ENCODE measurements at regions not wholly inside any gene's neighbourhood (a gene's known extent, or its start where the extent isn't known, plus 50 kb on each side); places are given as distances from the start of the nearest gene placed in this dataset.

DNA sequence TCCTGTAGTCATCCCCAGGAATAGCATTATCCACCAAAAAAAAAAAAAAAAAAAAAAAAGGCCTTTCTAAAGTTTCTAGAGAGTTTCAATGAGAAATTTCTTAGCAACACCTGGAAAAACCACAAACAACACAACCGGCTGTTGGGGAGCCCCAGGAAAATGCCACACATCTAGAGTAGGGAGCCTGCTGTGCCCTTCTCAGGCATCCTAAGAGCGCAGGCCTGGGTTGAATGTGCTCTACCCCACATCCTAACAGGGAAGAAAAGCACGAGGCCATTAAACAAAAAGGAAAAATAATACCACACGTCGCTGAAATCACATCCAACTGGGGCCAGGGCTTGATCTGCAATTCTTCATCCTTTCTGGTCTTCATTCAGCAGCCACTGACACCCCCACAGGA, 367.5 kb downstream of the TGFB2 start:
- Histone ChIP-seq H3K79me2 (ENCODE audit: insufficient read depth, low read length) (no peaks in the 10 kb centered on the region), H3K9me2 (ENCODE audit: insufficient read depth) (peaks cover 3% of the 10 kb centered on the region; the same call in 1 of the 2 replicates), H3K9ac (ENCODE audit: low read length) (no peak overlapping the region), H3K4me2 (ENCODE audit: low read length) (no peak overlapping the region), H3K4me1 (ENCODE audit: control insufficient read depth in 1 of 2, insufficient read depth in 2 of 2, low read length in 2 of 2) (peaks cover 14 to 25% of the 10 kb centered on the region in 2 experiments), H3K4me3 (replicated peaks in 1 of 2; ENCODE audit: low read depth in 1 of 2, low read length in 2 of 2) (no peak overlapping the region), H3K27ac (ENCODE audit: low read depth, low read length) (no peak overlapping the region), H3K36me3 (ENCODE audit: control insufficient read depth in 1 of 2, insufficient read depth in 2 of 2, low read length in 2 of 2) (no peaks in the 10 kb centered on the region), H3K27me3 (ENCODE audit: insufficient read depth, low read length) (no peaks in the 10 kb centered on the region), H2AFZ (ENCODE audit: low read depth, low read length, poor library complexity, severe bottlenecking) (no peak overlapping the region), H4K20me1 (ENCODE audit: insufficient read depth) (no peaks in the 10 kb centered on the region), H3K9me3 (ENCODE audit: control insufficient read depth in 1 of 2, insufficient read depth in 1 of 2, low read depth in 1 of 2, low read length in 2 of 2) (no peaks in the 10 kb centered on the region)
- intact Hi-C loops (cut with micrococcal nuclease) = no loop called here
- BruUV-seq (replicated peaks) = no TSS peak
- RAD21 ChIA-PET (ENCODE audit: low non-redundant PET in 1 of 2, low total read pairs in 2 of 2, uncharacterized antibody in 2 of 2, unreplicated experiment in 2 of 2) = no interaction called here
- no peak for DNase-seq (ENCODE audit: low read depth, low spot score)
- TF ChIP-seq YY1 (IDR thresholded peaks at IDR 0.05; ENCODE audit: extremely low read depth, insufficient replicate concordance, low read depth, low read length) = no peak
- POLR2A ChIA-PET = no interaction called here
- CTCF ChIA-PET = no interaction called here
- no peak for ATAC-seq

DNA sequence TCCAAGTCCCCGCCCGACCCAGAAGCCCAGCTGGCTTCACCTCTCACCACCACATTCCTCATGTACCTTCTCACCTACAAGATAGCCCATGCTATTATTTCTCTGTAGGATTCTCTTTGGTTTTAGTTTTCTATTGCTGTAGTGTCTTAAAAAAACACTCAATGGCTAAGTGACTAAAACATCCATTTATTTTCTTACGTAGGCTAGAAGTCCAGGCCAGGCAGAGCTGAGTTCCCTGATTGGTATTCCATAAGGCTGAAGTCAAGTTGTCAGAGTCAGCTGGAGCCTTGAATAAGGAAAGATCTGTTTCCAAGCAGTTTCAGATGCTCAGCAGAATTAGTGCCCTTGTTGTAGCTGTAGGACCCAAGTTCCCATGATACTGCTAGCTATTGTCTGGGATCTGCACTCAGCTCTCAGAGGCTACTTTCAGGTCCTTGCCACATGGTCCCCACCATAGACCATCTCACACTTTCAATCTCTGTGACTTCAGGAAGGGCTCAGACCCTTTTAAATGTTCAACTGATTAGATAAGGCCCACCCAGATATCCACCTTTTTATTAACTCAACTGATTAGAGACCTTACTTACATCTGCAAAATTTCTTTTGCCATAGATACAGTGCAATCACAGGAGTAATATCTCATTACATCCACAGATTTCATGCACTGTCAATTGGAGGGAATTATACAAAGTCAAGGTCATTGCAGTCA, 371.0 kb downstream of the TGFB2 start:
- no peak overlapping the region for H3K9ac ChIP-seq (ENCODE audit: low read length)
- no peak for DNase-seq (ENCODE audit: low read depth, low spot score)
- ChIA-PET CTCF (no interaction called here), RAD21 (ENCODE audit: low non-redundant PET in 1 of 2, low total read pairs in 2 of 2, uncharacterized antibody in 2 of 2, unreplicated experiment in 2 of 2) (no interaction called here), POLR2A (no interaction called here)
- no peak overlapping the region for H3K27ac ChIP-seq (ENCODE audit: low read depth, low read length)
- no TSS peak for BruUV-seq (replicated peaks)
- ATAC-seq = no peak
- H3K4me1 ChIP-seq (ENCODE audit: control insufficient read depth in 1 of 2, insufficient read depth in 2 of 2, low read length in 2 of 2) = peaks cover 5 to 13% of the 10 kb centered on the region in 2 experiments; a peak in 3 of 4 replicates
- no peaks in the 10 kb centered on the region for H3K36me3 ChIP-seq (ENCODE audit: control insufficient read depth in 1 of 2, insufficient read depth in 2 of 2, low read length in 2 of 2)
- peaks cover 7% of the 10 kb centered on the region; the same call in 1 of the 2 replicates for H3K9me2 ChIP-seq (ENCODE audit: insufficient read depth)
- no peak overlapping the region for H3K4me3 ChIP-seq (replicated peaks in 1 of 2; ENCODE audit: low read depth in 1 of 2, low read length in 2 of 2)
- intact Hi-C loops (cut with micrococcal nuclease) = no loop called here
- no peaks in the 10 kb centered on the region for H3K9me3 ChIP-seq (ENCODE audit: control insufficient read depth in 1 of 2, insufficient read depth in 1 of 2, low read depth in 1 of 2, low read length in 2 of 2)
- H4K20me1 ChIP-seq (ENCODE audit: insufficient read depth) = no peaks in the 10 kb centered on the region
- no peaks in the 10 kb centered on the region for H3K79me2 ChIP-seq (ENCODE audit: insufficient read depth, low read length)
- no peak overlapping the region for H2AFZ ChIP-seq (ENCODE audit: low read depth, low read length, poor library complexity, severe bottlenecking)
- no peak overlapping the region for H3K4me2 ChIP-seq (ENCODE audit: low read length)
- no peaks in the 10 kb centered on the region for H3K27me3 ChIP-seq (ENCODE audit: insufficient read depth, low read length)
- TF ChIP-seq SIN3A (IDR thresholded peaks at IDR 0.05; ENCODE audit: low read depth) = no peak
- no peak for TF ChIP-seq JUND (IDR thresholded peaks at IDR 0.05)
- no peak for TF ChIP-seq ZFX (IDR thresholded peaks at IDR 0.05)
- TF ChIP-seq, protein P1, sequence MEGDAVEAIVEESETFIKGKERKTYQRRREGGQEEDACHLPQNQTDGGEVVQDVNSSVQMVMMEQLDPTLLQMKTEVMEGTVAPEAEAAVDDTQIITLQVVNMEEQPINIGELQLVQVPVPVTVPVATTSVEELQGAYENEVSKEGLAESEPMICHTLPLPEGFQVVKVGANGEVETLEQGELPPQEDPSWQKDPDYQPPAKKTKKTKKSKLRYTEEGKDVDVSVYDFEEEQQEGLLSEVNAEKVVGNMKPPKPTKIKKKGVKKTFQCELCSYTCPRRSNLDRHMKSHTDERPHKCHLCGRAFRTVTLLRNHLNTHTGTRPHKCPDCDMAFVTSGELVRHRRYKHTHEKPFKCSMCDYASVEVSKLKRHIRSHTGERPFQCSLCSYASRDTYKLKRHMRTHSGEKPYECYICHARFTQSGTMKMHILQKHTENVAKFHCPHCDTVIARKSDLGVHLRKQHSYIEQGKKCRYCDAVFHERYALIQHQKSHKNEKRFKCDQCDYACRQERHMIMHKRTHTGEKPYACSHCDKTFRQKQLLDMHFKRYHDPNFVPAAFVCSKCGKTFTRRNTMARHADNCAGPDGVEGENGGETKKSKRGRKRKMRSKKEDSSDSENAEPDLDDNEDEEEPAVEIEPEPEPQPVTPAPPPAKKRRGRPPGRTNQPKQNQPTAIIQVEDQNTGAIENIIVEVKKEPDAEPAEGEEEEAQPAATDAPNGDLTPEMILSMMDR (IDR thresholded peaks at IDR 0.05 in 2 of 3, conservative IDR thresholded peaks at IDR 0.05 in 1 of 3; ENCODE audit: borderline replicate concordance in 1 of 3, insufficient read depth in 1 of 3, low read depth in 2 of 3, low read length in 2 of 3) = no peak
- no peak for TF ChIP-seq YY1 (IDR thresholded peaks at IDR 0.05; ENCODE audit: extremely low read depth, insufficient replicate concordance, low read depth, low read length)
- TF ChIP-seq FOSL1 (IDR thresholded peaks at IDR 0.05; ENCODE audit: low read depth) = no peak
- TF ChIP-seq, protein P2, sequence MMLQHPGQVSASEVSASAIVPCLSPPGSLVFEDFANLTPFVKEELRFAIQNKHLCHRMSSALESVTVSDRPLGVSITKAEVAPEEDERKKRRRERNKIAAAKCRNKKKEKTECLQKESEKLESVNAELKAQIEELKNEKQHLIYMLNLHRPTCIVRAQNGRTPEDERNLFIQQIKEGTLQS (IDR thresholded peaks at IDR 0.05) = no peak
- TF ChIP-seq EGR1 (IDR thresholded peaks at IDR 0.05; ENCODE audit: low read depth) = no peak
- TF ChIP-seq RAD21 (IDR thresholded peaks at IDR 0.05; ENCODE audit: low read depth) = no peak
- no peak for TF ChIP-seq EZH2phosphoT487 (IDR thresholded peaks at IDR 0.05; ENCODE audit: borderline replicate concordance)
- TF ChIP-seq, protein P3, sequence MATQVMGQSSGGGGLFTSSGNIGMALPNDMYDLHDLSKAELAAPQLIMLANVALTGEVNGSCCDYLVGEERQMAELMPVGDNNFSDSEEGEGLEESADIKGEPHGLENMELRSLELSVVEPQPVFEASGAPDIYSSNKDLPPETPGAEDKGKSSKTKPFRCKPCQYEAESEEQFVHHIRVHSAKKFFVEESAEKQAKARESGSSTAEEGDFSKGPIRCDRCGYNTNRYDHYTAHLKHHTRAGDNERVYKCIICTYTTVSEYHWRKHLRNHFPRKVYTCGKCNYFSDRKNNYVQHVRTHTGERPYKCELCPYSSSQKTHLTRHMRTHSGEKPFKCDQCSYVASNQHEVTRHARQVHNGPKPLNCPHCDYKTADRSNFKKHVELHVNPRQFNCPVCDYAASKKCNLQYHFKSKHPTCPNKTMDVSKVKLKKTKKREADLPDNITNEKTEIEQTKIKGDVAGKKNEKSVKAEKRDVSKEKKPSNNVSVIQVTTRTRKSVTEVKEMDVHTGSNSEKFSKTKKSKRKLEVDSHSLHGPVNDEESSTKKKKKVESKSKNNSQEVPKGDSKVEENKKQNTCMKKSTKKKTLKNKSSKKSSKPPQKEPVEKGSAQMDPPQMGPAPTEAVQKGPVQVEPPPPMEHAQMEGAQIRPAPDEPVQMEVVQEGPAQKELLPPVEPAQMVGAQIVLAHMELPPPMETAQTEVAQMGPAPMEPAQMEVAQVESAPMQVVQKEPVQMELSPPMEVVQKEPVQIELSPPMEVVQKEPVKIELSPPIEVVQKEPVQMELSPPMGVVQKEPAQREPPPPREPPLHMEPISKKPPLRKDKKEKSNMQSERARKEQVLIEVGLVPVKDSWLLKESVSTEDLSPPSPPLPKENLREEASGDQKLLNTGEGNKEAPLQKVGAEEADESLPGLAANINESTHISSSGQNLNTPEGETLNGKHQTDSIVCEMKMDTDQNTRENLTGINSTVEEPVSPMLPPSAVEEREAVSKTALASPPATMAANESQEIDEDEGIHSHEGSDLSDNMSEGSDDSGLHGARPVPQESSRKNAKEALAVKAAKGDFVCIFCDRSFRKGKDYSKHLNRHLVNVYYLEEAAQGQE (IDR thresholded peaks at IDR 0.05; ENCODE audit: low read depth) = no peak
- no peak for TF ChIP-seq ELF1 (IDR thresholded peaks at IDR 0.05; ENCODE audit: borderline replicate concordance, low read depth)
- no peak for TF ChIP-seq EZH2 (IDR thresholded peaks at IDR 0.05)
- TF ChIP-seq SP1 (IDR thresholded peaks at IDR 0.05; ENCODE audit: low read depth) = no peak
- no peak for TF ChIP-seq POLR2A (IDR thresholded peaks at IDR 0.05; ENCODE audit: borderline replicate concordance, extremely low read depth, insufficient read depth, insufficient read length)
- TF ChIP-seq TCF7L2 (IDR thresholded peaks at IDR 0.05; ENCODE audit: borderline replicate concordance, extremely low read depth, insufficient read depth, insufficient read length) = no peak
